ENCODE measurements at regions not wholly inside any gene's neighbourhood (a gene's known extent, or its start where the extent isn't known, plus 50 kb on each side); places are given as distances from the start of the nearest gene placed in this dataset.

DNA sequence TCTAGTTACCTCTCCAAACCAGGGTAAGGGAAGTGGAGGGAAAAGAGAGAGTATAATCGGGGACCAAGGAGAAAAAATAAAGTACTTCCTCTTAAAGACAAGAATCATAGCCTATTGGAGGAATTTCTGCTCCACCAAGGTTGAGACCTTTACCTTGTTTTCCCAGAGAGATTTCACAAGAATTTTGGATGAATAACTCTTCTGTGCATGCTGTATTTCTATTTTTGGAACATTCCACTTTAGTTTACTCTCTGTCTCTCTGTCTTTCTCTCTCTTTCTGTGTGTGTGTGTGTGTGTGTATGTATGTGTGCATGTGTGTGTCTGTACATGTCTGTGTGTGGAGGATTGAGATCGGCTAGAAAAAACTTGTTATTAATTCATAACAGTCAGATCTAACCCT is 318.4 kb upstream of the RGS18 start:
- no peak overlapping the region for H4K8ac ChIP-seq (replicated peaks; ENCODE audit: insufficient read length, low read depth, low read length)
- H2BK5ac ChIP-seq (ENCODE audit: insufficient read length, low read length), result no peak overlapping the region
- DNase-seq, result no peak
- Mint-ChIP-seq H3K27ac (no peak overlapping the region), H3K4me3 (no peak overlapping the region), H3K36me3 (ENCODE audit: insufficient read depth in 1 of 3, low read depth in 3 of 3) (no peaks in the 10 kb centered on the region), H3K27me3 (ENCODE audit: low read depth) (no peaks in the 10 kb centered on the region), H3K4me1 (no peaks in the 10 kb centered on the region), H3K9me3 (no peaks in the 10 kb centered on the region)
- no peaks in the 10 kb centered on the region for H3K23me2 ChIP-seq (ENCODE audit: insufficient read length, low read depth, low read length, poor library complexity, severe bottlenecking)
- no peak overlapping the region for H3K14ac ChIP-seq (ENCODE audit: insufficient read depth, low read length)
- no peak overlapping the region for H3K27ac ChIP-seq (ENCODE audit: insufficient read length, low read depth, low read length)
- no peak overlapping the region for H2AK5ac ChIP-seq (ENCODE audit: insufficient read length, low read length)
- no peak overlapping the region for H3T11ph ChIP-seq (ENCODE audit: low read length)
- H3K4ac ChIP-seq (ENCODE audit: low read depth, low read length), result no peak overlapping the region
- no peaks in the 10 kb centered on the region for H3K79me1 ChIP-seq (ENCODE audit: insufficient read depth, low read depth, low read length, poor library complexity, severe bottlenecking)
- H3K4me2 ChIP-seq (ENCODE audit: insufficient read depth, insufficient read length, low read length), result no peak overlapping the region
- no peaks in the 10 kb centered on the region for H3K4me1 ChIP-seq (ENCODE audit: insufficient read depth, low read length)
- H2AFZ ChIP-seq (ENCODE audit: low read length), result no peak overlapping the region
- no peak overlapping the region for H2BK12ac ChIP-seq (ENCODE audit: insufficient read length, low read depth, low read length)
- H4K20me1 ChIP-seq (ENCODE audit: control insufficient read depth, insufficient read depth, insufficient read length), result no peaks in the 10 kb centered on the region
- TF ChIP-seq, protein P1, sequence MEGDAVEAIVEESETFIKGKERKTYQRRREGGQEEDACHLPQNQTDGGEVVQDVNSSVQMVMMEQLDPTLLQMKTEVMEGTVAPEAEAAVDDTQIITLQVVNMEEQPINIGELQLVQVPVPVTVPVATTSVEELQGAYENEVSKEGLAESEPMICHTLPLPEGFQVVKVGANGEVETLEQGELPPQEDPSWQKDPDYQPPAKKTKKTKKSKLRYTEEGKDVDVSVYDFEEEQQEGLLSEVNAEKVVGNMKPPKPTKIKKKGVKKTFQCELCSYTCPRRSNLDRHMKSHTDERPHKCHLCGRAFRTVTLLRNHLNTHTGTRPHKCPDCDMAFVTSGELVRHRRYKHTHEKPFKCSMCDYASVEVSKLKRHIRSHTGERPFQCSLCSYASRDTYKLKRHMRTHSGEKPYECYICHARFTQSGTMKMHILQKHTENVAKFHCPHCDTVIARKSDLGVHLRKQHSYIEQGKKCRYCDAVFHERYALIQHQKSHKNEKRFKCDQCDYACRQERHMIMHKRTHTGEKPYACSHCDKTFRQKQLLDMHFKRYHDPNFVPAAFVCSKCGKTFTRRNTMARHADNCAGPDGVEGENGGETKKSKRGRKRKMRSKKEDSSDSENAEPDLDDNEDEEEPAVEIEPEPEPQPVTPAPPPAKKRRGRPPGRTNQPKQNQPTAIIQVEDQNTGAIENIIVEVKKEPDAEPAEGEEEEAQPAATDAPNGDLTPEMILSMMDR (conservative IDR thresholded peaks at IDR 0.05), result no peak
- H3K9me3 ChIP-seq (ENCODE audit: control insufficient read depth, low read depth, low read length), result no peaks in the 10 kb centered on the region
- no peak overlapping the region for H3K23ac ChIP-seq (ENCODE audit: insufficient read length, low read depth, low read length)
- no peak overlapping the region for H3K9ac ChIP-seq (ENCODE audit: extremely low read depth, insufficient read length, low read length)
- H4K5ac ChIP-seq (ENCODE audit: insufficient read length, low read depth, low read length), result no peak overlapping the region
- no peaks in the 10 kb centered on the region for H3K27me3 ChIP-seq (ENCODE audit: insufficient read depth, low read length)
- no peak overlapping the region for H4K91ac ChIP-seq (ENCODE audit: insufficient read length, low read depth, low read length)
- H2BK20ac ChIP-seq (ENCODE audit: low read depth, low read length, poor library complexity, severe bottlenecking), result no peak overlapping the region
- no peaks in the 10 kb centered on the region for H3K79me2 ChIP-seq (ENCODE audit: insufficient read depth, low read length)
- H2BK120ac ChIP-seq (ENCODE audit: low read depth, low read length, poor library complexity, severe bottlenecking), result no peak overlapping the region
- no peak overlapping the region for H2BK15ac ChIP-seq (ENCODE audit: low read depth, low read length)
- WGBS (ENCODE audit: extremely low coverage, insufficient read length, low lambda C conversion rate), result no CpG with 5 or more reads among the region's 2 CpGs
- H3K56ac ChIP-seq (ENCODE audit: insufficient read length, low read depth, low read length), result no peak overlapping the region
- no peak overlapping the region for H3K18ac ChIP-seq (ENCODE audit: insufficient read length, low read depth, low read length)
